ENCODE measurements at regions not wholly inside any gene's neighbourhood (a gene's known extent, or its start where the extent isn't known, plus 50 kb on each side); places are given as distances from the start of the nearest gene placed in this dataset.

GRCh38 chr10:83945982-83946718, 193.2 kb upstream of the GHITM start:
- DNase-seq, result no peak

- DNase-seq, result no peak
Observed at GRCh38 chr10:83952314-83952713, 187.0 kb upstream of the GHITM start.

GRCh38 chr10:83953589-83953988, 185.7 kb upstream of the GHITM start:
- no peak for DNase-seq

GRCh38 chr10:83954193-83954799, 185.0 kb upstream of the GHITM start:
- no peak for DNase-seq

- no peak for DNase-seq
Observed at GRCh38 chr10:83955406-83955805, 183.9 kb upstream of the GHITM start.

- no peak for DNase-seq
Observed at GRCh38 chr10:83957168-83957947, 182.0 kb upstream of the GHITM start.

GRCh38 chr10:83959328-83959727, 180.0 kb upstream of the GHITM start:
- DNase-seq, result no peak

- DNase-seq, result no peak
Observed at GRCh38 chr10:83960125-83960524, 179.2 kb upstream of the GHITM start.

- DNase-seq, result no peak
Observed at GRCh38 chr10:83961620-83962019, 177.7 kb upstream of the GHITM start.

GRCh38 chr10:83963446-83963845, 175.9 kb upstream of the GHITM start:
- no peak for DNase-seq

GRCh38 chr10:83965473-83965872, 173.8 kb upstream of the GHITM start:
- no peak for DNase-seq

GRCh38 chr10:83968052-83968451, 171.3 kb upstream of the GHITM start:
- no peak for DNase-seq

- DNase-seq, result no peak
Observed at GRCh38 chr10:83978681-83979383, 160.5 kb upstream of the GHITM start.

- DNase-seq, result no peak
Observed at GRCh38 chr10:83982812-83983211, 156.5 kb upstream of the GHITM start.

- no peak for DNase-seq
Observed at GRCh38 chr10:83983578-83984255, 155.6 kb upstream of the GHITM start.

GRCh38 chr10:83984256-83984640, 155.1 kb upstream of the GHITM start:
- DNase-seq, result no peak

- no peak for DNase-seq
Observed at GRCh38 chr10:83986800-83987199, 152.5 kb upstream of the GHITM start.

- DNase-seq, result no peak
Observed at GRCh38 chr10:83987216-83987615, 152.1 kb upstream of the GHITM start.

- no peak for DNase-seq
Observed at GRCh38 chr10:83988435-83988834, 150.9 kb upstream of the GHITM start.

GRCh38 chr10:83990126-83990525, 149.2 kb upstream of the GHITM start:
- DNase-seq, result no peak

GRCh38 chr10:83991986-83992753, 147.1 kb upstream of the GHITM start:
- no peak for DNase-seq

GRCh38 chr10:83994325-83994724, 145.0 kb upstream of the GHITM start:
- no peak for DNase-seq

Data from activated naive CD4-positive, alpha-beta T cell (primary cell).